ENCODE measurements at regions not wholly inside any gene's neighbourhood (a gene's known extent, or its start where the extent isn't known, plus 50 kb on each side); places are given as distances from the start of the nearest gene placed in this dataset.

DNA sequence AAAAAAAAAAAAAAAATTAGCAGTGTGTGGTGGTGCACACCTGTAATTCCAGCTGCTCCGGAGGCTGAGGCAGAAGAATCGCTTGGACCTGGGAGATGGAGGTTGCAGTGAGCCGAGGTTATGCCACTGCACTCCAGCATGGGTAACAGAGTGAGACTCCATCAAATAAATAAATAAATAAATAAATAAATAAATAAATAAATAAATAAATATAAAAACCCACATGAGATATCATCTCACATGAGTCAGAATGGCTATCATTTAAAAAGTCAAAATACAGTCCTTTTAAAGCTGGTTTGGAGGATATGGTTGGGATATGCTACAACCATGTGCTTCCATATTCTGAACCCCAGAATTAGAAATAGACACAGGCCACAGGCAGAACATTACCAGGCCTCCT, 114.3 kb downstream of the WSCD1 start:
- FAIRE-seq, result no peak
- 84% methylated on average over 3 of the region's 3 CpGs for WGBS (ENCODE audit: insufficient coverage, insufficient replicate concordance, low lambda C conversion rate, missing lambda C conversion rate)
- no peak for TF ChIP-seq MYC (IDR thresholded peaks at IDR 0.05; ENCODE audit: insufficient read depth, insufficient read length, insufficient replicate concordance, low read length, severe bottlenecking)
- TF ChIP-seq YY1 (IDR thresholded peaks at IDR 0.05; ENCODE audit: low read depth, low read length), result no peak
- no peak for TF ChIP-seq MEF2B (IDR thresholded peaks at IDR 0.05; ENCODE audit: partially characterized antibody, poor library complexity, severe bottlenecking)
- TF ChIP-seq TARDBP (IDR thresholded peaks at IDR 0.05; ENCODE audit: borderline replicate concordance), result no peak
- no peak for TF ChIP-seq RAD21 (IDR thresholded peaks at IDR 0.05; ENCODE audit: insufficient read depth, low read depth, low read length)
- no peak for TF ChIP-seq KAT2A (conservative IDR thresholded peaks at IDR 0.05; ENCODE audit: control insufficient read depth, low read depth, low read length)
- TF ChIP-seq, protein P1, sequence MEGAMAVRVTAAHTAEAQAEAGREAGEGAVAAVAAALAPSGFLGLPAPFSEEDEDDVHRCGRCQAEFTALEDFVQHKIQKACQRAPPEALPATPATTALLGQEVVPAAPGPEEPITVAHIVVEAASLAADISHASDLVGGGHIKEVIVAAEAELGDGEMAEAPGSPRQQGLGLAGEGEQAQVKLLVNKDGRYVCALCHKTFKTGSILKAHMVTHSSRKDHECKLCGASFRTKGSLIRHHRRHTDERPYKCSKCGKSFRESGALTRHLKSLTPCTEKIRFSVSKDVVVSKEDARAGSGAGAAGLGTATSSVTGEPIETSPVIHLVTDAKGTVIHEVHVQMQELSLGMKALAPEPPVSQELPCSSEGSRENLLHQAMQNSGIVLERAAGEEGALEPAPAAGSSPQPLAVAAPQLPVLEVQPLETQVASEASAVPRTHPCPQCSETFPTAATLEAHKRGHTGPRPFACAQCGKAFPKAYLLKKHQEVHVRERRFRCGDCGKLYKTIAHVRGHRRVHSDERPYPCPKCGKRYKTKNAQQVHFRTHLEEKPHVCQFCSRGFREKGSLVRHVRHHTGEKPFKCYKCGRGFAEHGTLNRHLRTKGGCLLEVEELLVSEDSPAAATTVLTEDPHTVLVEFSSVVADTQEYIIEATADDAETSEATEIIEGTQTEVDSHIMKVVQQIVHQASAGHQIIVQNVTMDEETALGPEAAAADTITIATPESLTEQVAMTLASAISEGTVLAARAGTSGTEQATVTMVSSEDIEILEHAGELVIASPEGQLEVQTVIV (IDR thresholded peaks at IDR 0.05; ENCODE audit: borderline replicate concordance, partially characterized antibody), result no peak
- TF ChIP-seq BACH1 (IDR thresholded peaks at IDR 0.05; ENCODE audit: borderline replicate concordance), result no peak
- no peak for TF ChIP-seq MTA2 (IDR thresholded peaks at IDR 0.05; ENCODE audit: low read depth)
- no peak for TF ChIP-seq NR2C1 (IDR thresholded peaks at IDR 0.05)
- TF ChIP-seq, protein P2, sequence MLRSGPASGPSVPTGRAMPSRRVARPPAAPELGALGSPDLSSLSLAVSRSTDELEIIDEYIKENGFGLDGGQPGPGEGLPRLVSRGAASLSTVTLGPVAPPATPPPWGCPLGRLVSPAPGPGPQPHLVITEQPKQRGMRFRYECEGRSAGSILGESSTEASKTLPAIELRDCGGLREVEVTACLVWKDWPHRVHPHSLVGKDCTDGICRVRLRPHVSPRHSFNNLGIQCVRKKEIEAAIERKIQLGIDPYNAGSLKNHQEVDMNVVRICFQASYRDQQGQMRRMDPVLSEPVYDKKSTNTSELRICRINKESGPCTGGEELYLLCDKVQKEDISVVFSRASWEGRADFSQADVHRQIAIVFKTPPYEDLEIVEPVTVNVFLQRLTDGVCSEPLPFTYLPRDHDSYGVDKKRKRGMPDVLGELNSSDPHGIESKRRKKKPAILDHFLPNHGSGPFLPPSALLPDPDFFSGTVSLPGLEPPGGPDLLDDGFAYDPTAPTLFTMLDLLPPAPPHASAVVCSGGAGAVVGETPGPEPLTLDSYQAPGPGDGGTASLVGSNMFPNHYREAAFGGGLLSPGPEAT (IDR thresholded peaks at IDR 0.05; ENCODE audit: low read depth), result no peak
- TF ChIP-seq, protein P3, sequence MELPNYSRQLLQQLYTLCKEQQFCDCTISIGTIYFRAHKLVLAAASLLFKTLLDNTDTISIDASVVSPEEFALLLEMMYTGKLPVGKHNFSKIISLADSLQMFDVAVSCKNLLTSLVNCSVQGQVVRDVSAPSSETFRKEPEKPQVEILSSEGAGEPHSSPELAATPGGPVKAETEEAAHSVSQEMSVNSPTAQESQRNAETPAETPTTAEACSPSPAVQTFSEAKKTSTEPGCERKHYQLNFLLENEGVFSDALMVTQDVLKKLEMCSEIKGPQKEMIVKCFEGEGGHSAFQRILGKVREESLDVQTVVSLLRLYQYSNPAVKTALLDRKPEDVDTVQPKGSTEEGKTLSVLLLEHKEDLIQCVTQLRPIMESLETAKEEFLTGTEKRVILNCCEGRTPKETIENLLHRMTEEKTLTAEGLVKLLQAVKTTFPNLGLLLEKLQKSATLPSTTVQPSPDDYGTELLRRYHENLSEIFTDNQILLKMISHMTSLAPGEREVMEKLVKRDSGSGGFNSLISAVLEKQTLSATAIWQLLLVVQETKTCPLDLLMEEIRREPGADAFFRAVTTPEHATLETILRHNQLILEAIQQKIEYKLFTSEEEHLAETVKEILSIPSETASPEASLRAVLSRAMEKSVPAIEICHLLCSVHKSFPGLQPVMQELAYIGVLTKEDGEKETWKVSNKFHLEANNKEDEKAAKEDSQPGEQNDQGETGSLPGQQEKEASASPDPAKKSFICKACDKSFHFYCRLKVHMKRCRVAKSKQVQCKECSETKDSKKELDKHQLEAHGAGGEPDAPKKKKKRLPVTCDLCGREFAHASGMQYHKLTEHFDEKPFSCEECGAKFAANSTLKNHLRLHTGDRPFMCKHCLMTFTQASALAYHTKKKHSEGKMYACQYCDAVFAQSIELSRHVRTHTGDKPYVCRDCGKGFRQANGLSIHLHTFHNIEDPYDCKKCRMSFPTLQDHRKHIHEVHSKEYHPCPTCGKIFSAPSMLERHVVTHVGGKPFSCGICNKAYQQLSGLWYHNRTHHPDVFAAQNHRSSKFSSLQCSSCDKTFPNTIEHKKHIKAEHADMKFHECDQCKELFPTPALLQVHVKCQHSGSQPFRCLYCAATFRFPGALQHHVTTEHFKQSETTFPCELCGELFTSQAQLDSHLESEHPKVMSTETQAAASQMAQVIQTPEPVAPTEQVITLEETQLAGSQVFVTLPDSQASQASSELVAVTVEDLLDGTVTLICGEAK (IDR thresholded peaks at IDR 0.05; ENCODE audit: borderline replicate concordance), result no peak
- TF ChIP-seq CHD2 (IDR thresholded peaks at IDR 0.05; ENCODE audit: borderline replicate concordance, low read depth, low read length), result no peak
- no peak for TF ChIP-seq IKZF2 (IDR thresholded peaks at IDR 0.05)
- no peak for TF ChIP-seq EGR1 (IDR thresholded peaks at IDR 0.05; ENCODE audit: borderline replicate concordance in 1 of 2, low read depth in 2 of 2, low read length in 2 of 2)
- TF ChIP-seq, protein P4, sequence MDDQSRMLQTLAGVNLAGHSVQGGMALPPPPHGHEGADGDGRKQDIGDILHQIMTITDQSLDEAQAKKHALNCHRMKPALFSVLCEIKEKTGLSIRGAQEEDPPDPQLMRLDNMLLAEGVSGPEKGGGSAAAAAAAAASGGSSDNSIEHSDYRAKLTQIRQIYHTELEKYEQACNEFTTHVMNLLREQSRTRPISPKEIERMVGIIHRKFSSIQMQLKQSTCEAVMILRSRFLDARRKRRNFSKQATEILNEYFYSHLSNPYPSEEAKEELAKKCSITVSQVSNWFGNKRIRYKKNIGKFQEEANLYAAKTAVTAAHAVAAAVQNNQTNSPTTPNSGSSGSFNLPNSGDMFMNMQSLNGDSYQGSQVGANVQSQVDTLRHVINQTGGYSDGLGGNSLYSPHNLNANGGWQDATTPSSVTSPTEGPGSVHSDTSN (IDR thresholded peaks at IDR 0.05; ENCODE audit: insufficient replicate concordance, low read depth, low read length), result no peak

More for the DNA sequence above, 114.3 kb downstream of the WSCD1 start:
- Histone ChIP-seq H3K27me3 (replicated peaks in 1 of 2; ENCODE audit: control insufficient read depth in 2 of 2, insufficient read depth in 2 of 2, low read length in 1 of 2) (no peaks in the 10 kb centered on the region; a peak in 1 of 4 replicates), H3K9ac (ENCODE audit: control insufficient read depth, insufficient read depth, low read length) (no peak overlapping the region), H2AFZ (ENCODE audit: control insufficient read depth, low read depth, low read length) (no peak overlapping the region), H3K4me2 (ENCODE audit: control insufficient read depth, insufficient read depth) (no peak overlapping the region), H3K4me3 (no peak overlapping the region), H3K36me3 (ENCODE audit: control insufficient read depth in 2 of 2, insufficient read depth in 2 of 2, low read length in 1 of 2) (no peaks in the 10 kb centered on the region), H3K4me1 (ENCODE audit: control insufficient read depth, insufficient read depth, low read length) (no peaks in the 10 kb centered on the region), H4K20me1 (ENCODE audit: control insufficient read depth, insufficient read depth) (no peaks in the 10 kb centered on the region), H3K27ac (ENCODE audit: control insufficient read depth, insufficient read depth) (no peak overlapping the region), H3K9me3 (replicated peaks; ENCODE audit: control insufficient read depth, insufficient read depth, low read length) (no peaks in the 10 kb centered on the region), H3K79me2 (ENCODE audit: control insufficient read depth, insufficient read depth, low read length) (no peaks in the 10 kb centered on the region)
- no peak for ATAC-seq
- SMC1A ChIA-PET (ENCODE audit: uncharacterized antibody, unreplicated experiment), result no interaction called here
- CTCF ChIA-PET, result no interaction called here
- RAD21 ChIA-PET (ENCODE audit: unreplicated experiment), result no interaction called here
- intact Hi-C loops (cut with micrococcal nuclease; ENCODE audit: unreplicated experiment), result no loop called here
- POLR2A ChIA-PET, result no interaction called here
- in situ Hi-C loops (cut with MboI), result no loop called here
- no peak for DNase-seq (ENCODE audit: low read depth, low spot score)
- BruUV-seq (replicated peaks), result no TSS peak
